Endothelial cell of umbilical vein (primary cell): ENCODE measurements at regions not wholly inside any gene's neighbourhood (a gene's known extent, or its start where the extent isn't known, plus 50 kb on each side); places are given as distances from the start of the nearest gene placed in this dataset.

ENCODE experiments used
- CTCF ChIP-seq, 2 donors: IDR thresholded peaks; 1 replicate in 1 of 2; 2 replicates in 1 of 2; pipeline ENCODE4 v1.5.1; 2011; ENCODE audit warnings: low read length in 2 of 2, mild to moderate bottlenecking in 2 of 2, moderate library complexity in 2 of 2, control low read depth in 1 of 2, inconsistent platforms in 1 of 2, low read depth in 1 of 2; ENCODE audit not compliant: insufficient read depth in 1 of 2; ENCODE audit errors: extremely low read depth in 1 of 2
- EZH2 ChIP-seq: IDR thresholded peaks from 2 replicates; pipeline ENCODE4 v1.6.1; 2012; ENCODE audit warnings: borderline replicate concordance, low read depth, mild to moderate bottlenecking, moderate library complexity, low read length, inconsistent platforms; ENCODE audit not compliant: severe bottlenecking
- GATA2 ChIP-seq: IDR thresholded peaks from 2 replicates; pipeline ENCODE4 v1.7.0; 2011; ENCODE audit warnings: low read depth, mild to moderate bottlenecking, moderate library complexity, mixed read lengths, low read length; ENCODE audit not compliant: insufficient read length, insufficient read depth
- JUN ChIP-seq: IDR thresholded peaks from 2 replicates; pipeline ENCODE4 v1.6.1; 2011; ENCODE audit warnings: borderline replicate concordance, low read depth; ENCODE audit not compliant: insufficient read length, insufficient read depth
- MYC ChIP-seq: IDR thresholded peaks from one replicate; pipeline ENCODE4 v1.6.1; 2011; ENCODE audit warnings: mild to moderate bottlenecking, low read depth, low read length
- POLR2A ChIP-seq: IDR thresholded peaks from 2 replicates; pipeline ENCODE4 v1.6.1; 2012; ENCODE audit warnings: low read depth, mild to moderate bottlenecking, control low read depth, low read length

- TF ChIP-seq POLR2A (no peak), MYC (no peak), CTCF (IDR thresholded peaks at IDR 0.05; ENCODE audit: extremely low read depth in 1 of 2, insufficient read depth in 1 of 2, low read depth in 1 of 2, low read length in 2 of 2) (no peak), GATA2 (no peak), EZH2 (no peak), JUN (no peak)
These were observed 445.3 kb downstream of the HTR7 start for GRCh38 chr10:90412582-90412981.
